Heart right ventricle (tissue), 16 donors: ENCODE measurements at regions not wholly inside any gene's neighbourhood (a gene's known extent, or its start where the extent isn't known, plus 50 kb on each side); places are given as distances from the start of the nearest gene placed in this dataset.

Experiments
- ATAC-seq, 8 donors: fragments of 200-7000 bp; cut with Tn5 transposase; one replicate each; pipeline ENCODE4 v1.9.1; 2020; ENCODE audit warnings: mild to moderate bottlenecking in 8 of 8, moderate library complexity in 8 of 8, moderate number of reproducible peaks in 1 of 8
- DNase-seq, 2 donors: peaks; one replicate each; pipeline ENCODE4 v3.0.0-alpha.2; 2020
- H3K27ac ChIP-seq, 10 donors: fragments of 200-600 bp; sonication (generic) in 2 of 10; one replicate each; pipeline versions ENCODE4 v1.5.0 to v1.8.0; 2020 to 2022; ENCODE audit warnings: mild to moderate bottlenecking in 3 of 10
- H3K27me3 ChIP-seq, 7 donors: fragments of 200-600 bp; one replicate each; pipeline ENCODE4 v1.8.0; 2021 to 2022; ENCODE audit warnings: mild to moderate bottlenecking in 2 of 7
- H3K36me3 ChIP-seq, 9 donors: fragments of 200-600 bp; sonication (generic) in 1 of 9; one replicate each; pipeline versions ENCODE4 v1.5.0 to v1.8.0; 2020 to 2022; ENCODE audit warnings: mild to moderate bottlenecking in 2 of 9
- H3K4me1 ChIP-seq, 9 donors: fragments of 200-600 bp; sonication (generic) in 1 of 9; one replicate each; pipeline versions ENCODE4 v1.5.0 to v1.8.0; 2020 to 2022; ENCODE audit warnings: mild to moderate bottlenecking in 4 of 9
- H3K4me3 ChIP-seq, 10 donors: fragments of 200-600 bp; sonication (generic) in 2 of 10; one replicate each; pipeline versions ENCODE4 v1.5.0 to v1.8.0; 2020 to 2022; ENCODE audit warnings: mild to moderate bottlenecking in 7 of 10, moderate library complexity in 2 of 10
- H3K9me3 ChIP-seq, 11 donors: fragments of 200-600 bp in 10 of 11; sonication (generic) in 2 of 11; one replicate each; pipeline versions ENCODE4 v1.5.0 to v1.8.0; 2013 to 2022; ENCODE audit warnings: mild to moderate bottlenecking in 2 of 11, control low read depth in 1 of 11, moderate library complexity in 1 of 11
- CTCF ChIP-seq, 9 donors: fragments of 200-600 bp; sonication (generic) in 2 of 9; IDR thresholded peaks; one replicate each; pipeline versions ENCODE4 v1.5.0 to v1.8.0; 2021 to 2022; ENCODE audit warnings: antibody characterized with exemption in 9 of 9, mild to moderate bottlenecking in 5 of 9, moderate library complexity in 1 of 9
- WGBS, 2 donors: extraction: QIAGEN DNeasy Blood & Tissue Kit; methylation state at CpG; one replicate each; pipeline ENCODE4 v1.1.7; 2013; ENCODE audit warnings: inconsistent platforms in 1 of 2; 5-methylcytosine and 5-hydroxymethylcytosine counted together
- intact Hi-C, 10 donors: fragments of 100-400 bp; cut with DNase I; formaldehyde crosslinking; loops; one replicate each; pipeline versions ENCODE4 v1.11.1 to v1.14.2; 2022
- donor health status: Arrhythmogenic right ventricular cardiomyopathy.
- donor health status: ischemic (EF 13 %, LVEDD 7.1; RV severe dilation, severe dysfunction).
- donor health status: healthy with polysubstance abuse.
- donor health status: DM: no; HTN: yes; CAD: no.
- donor health status: DM: no; HTN: no; CAD: no.
- donor health status: ischemic (EF 25% LVEDD 6.9; RV normal size, moderate dysfunction).
- donor health status: ischemic (EF 25% LVEDD 5.7; RV mildly dilated, moderate dysfunction).
- donor health status: healthy.
- donor health status: DM: yes; HTN: yes; CAD: no.
- donor health status: Ischemic cardiomyopathy.
- donor health status: ischemic (EF 35%, LVEDD 5.7; RV mildly dilated, moderate dysfunction).
- donor health status: nonischemic (EF 11% LVEDD 7.7; RV severe dilation, severe dysfunction).
- donor health status: DM: yes; HTN: yes; CAD: no.
- donor health status: PGD.
- donor health status: ischemic (EF 29% LVEDD 5.4; RV normal size, mild dysfunction).
- donor health status: nonischemic (EF 23%, LVEDD 6.1; RV moderate dilation, normal function).

DNA sequence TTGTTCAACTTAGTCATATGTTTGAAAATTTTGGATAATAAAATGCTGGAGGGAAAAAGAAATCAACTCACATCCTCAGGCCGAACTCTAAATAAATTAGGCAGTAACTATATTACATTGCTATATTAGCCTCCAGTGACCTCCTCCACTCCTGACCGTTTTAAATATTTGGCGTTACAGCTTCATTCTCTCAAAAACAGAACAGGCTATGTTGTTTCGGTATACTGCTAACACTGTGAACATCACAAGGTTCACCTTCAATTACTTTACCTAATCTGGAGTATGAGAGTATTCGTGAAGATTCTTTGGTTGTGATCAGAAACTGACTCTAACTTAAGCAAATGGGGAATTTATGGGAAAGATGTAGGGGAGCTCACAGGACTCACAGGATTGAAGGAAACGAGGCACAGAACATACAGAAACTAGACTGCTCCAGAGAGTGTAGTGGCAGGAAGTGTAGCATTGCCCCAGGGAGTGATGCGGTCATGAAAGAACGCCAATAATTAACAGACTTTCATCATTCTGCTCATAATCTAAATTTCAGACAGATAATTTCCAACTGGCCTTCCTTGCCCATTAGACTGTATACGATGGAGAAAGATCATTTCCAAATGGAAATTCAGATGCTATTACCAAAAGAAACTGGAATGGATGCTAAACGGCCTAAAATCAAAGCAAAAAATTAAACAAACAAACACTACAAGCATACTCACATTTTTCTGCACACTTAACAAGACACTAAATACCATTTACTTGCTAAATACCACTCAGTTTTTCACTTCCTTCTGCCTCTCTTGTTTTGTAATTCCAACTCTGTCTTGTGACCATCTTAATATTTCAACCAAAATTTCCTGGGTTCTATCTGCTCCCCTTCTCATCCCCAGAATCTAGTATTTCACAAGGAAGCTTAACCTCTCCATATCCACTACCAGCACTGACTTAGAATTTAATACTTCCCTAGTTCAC is 110.1 kb upstream of the LPAR1 start:
- H3K4me3 ChIP-seq = no peak overlapping the region
- peaks cover 0 to 26% (median 0%) of the 10 kb centered on the region in 9 donors for H3K4me1 ChIP-seq
- no peaks in the 10 kb centered on the region for H3K36me3 ChIP-seq
- ATAC-seq (no peak), DNase-seq (no peak)
- no peaks in the 10 kb centered on the region for H3K9me3 ChIP-seq
- WGBS, 2 donors = 52 to 63% methylated on average over 10 of the region's 10 CpGs
- peak overlapping the region in 2 of 10 donors; percentile 11 to 37 for H3K27ac ChIP-seq
- H3K27me3 ChIP-seq = no peaks in the 10 kb centered on the region
- TF ChIP-seq CTCF (IDR thresholded peaks at IDR 0.05) = no peak
- intact Hi-C loops = no loop called here

- Histone ChIP-seq H3K9me3 (no peaks in the 10 kb centered on the region), H3K4me3 (no peak overlapping the region), H3K36me3 (no peaks in the 10 kb centered on the region), H3K4me1 (peaks cover 0 to 26% (median 0%) of the 10 kb centered on the region in 9 donors), H3K27me3 (no peaks in the 10 kb centered on the region), H3K27ac (no peak overlapping the region)
- TF ChIP-seq CTCF (IDR thresholded peaks at IDR 0.05) = no peak
- ATAC-seq (no peak), DNase-seq (no peak)
- intact Hi-C loops = no loop called here
- 71 to 73% methylated on average over 3 of the region's 3 CpGs for WGBS, 2 donors
Measured at GRCh38 chr9:111147041-111147440, 108.8 kb upstream of the LPAR1 start.

GRCh38 chr9:111144741-111145140 is 106.5 kb upstream of the LPAR1 start:
- intact Hi-C loops = no loop called here
- no peak overlapping the region for H3K4me3 ChIP-seq
- TF ChIP-seq CTCF (IDR thresholded peaks at IDR 0.05) = no peak
- DNase-seq = no peak
- WGBS, 2 donors = 54 to 65% methylated on average over 3 of the region's 3 CpGs
- no peak for ATAC-seq
- H3K4me1 ChIP-seq = peaks cover 0 to 17% (median 0%) of the 10 kb centered on the region in 9 donors
- H3K27me3 ChIP-seq = no peaks in the 10 kb centered on the region
- no peaks in the 10 kb centered on the region for H3K36me3 ChIP-seq
- H3K9me3 ChIP-seq = no peaks in the 10 kb centered on the region
- H3K27ac ChIP-seq = no peak overlapping the region

GRCh38 chr9:111136180-111136579 is 97.9 kb upstream of the LPAR1 start:
- DNase-seq = no peak
- H3K36me3 ChIP-seq = no peaks in the 10 kb centered on the region
- no peaks in the 10 kb centered on the region for H3K27me3 ChIP-seq
- no peak overlapping the region for H3K4me3 ChIP-seq
- ATAC-seq = no peak
- H3K27ac ChIP-seq = no peak overlapping the region
- no peak for TF ChIP-seq CTCF (IDR thresholded peaks at IDR 0.05)
- intact Hi-C loops = no loop called here
- H3K4me1 ChIP-seq = no peaks in the 10 kb centered on the region
- whole genome bisulfite sequencing, 2 donors = 91 to 92% methylated on average over 2 of the region's 2 CpGs
- peaks cover 0 to 32% (median 5%) of the 10 kb centered on the region in 11 donors for H3K9me3 ChIP-seq
